Endothelial cell of umbilical vein (primary cell): ENCODE measurements at regions not wholly inside any gene's neighbourhood (a gene's known extent, or its start where the extent isn't known, plus 50 kb on each side); places are given as distances from the start of the nearest gene placed in this dataset.

Source experiments
- BruUV-seq: library from RNA; stranded (reverse); fragments of 400-500 nt; replicated peaks from 2 replicates; lab custom pipeline; 2021; lab: Mats Ljungman, UMichigan
- CTCF ChIA-PET: fragments of 300-600, 350-600 bp; sonication (Branson Sonifier 250); formaldehyde crosslinking; loops from one replicate; lab custom pipeline; 2021; ENCODE audit warnings: antibody characterized with exemption, inconsistent platforms; lab: Charles Lee
- POLR2A ChIA-PET: fragments of 300-600, 350-600 bp; sonication (Branson Sonifier 250); formaldehyde crosslinking; loops from one replicate; lab custom pipeline; 2021; ENCODE audit warnings: antibody characterized with exemption, inconsistent platforms; lab: Charles Lee
- DNase-seq: peaks from one replicate; pipeline ENCODE4 v3.0.0-alpha.2; 2011; ENCODE audit warnings: low read depth, low spot score
- FAIRE-seq: peaks from 2 replicates; lab custom pipeline; 2011; peaks lifted over from hg19 to GRCh38; lab: Jason Lieb, UNC
- H2AFZ ChIP-seq: 2 replicates; pipeline ENCODE4 v1.6.0; 2012; ENCODE audit warnings: low read depth, low read length, control low read depth, inconsistent platforms
- H3K27ac ChIP-seq: 2 replicates; pipeline ENCODE4 v1.5.1; 2011; ENCODE audit warnings: low read depth, mild to moderate bottlenecking, control low read depth, low read length, moderate library complexity; ENCODE audit not compliant: insufficient read depth
- H3K27me3 ChIP-seq, 2 experiments: 2 replicates each; pipeline versions ENCODE4 v1.6.0 to v1.6.1; 2011; ENCODE audit warnings: low read length in 2 of 2, mixed read lengths in 1 of 2; ENCODE audit not compliant: control insufficient read depth in 2 of 2, insufficient read depth in 2 of 2
- H3K36me3 ChIP-seq, 2 experiments: 2 replicates in 1 of 2; 3 replicates in 1 of 2; pipeline ENCODE4 v1.5.1; 2011; ENCODE audit warnings: low read length in 2 of 2, mild to moderate bottlenecking in 1 of 2, moderate library complexity in 1 of 2; ENCODE audit not compliant: control insufficient read depth in 2 of 2, insufficient read depth in 2 of 2; ENCODE audit errors: extremely low read depth in 1 of 2
- H3K4me1 ChIP-seq: 3 replicates; pipeline ENCODE4 v1.5.1; 2011; ENCODE audit warnings: mild to moderate bottlenecking, low read length; ENCODE audit not compliant: control insufficient read depth, insufficient read depth; ENCODE audit errors: extremely low read depth
- H3K4me2 ChIP-seq: 2 replicates; pipeline ENCODE4 v1.6.1; 2011; ENCODE audit warnings: low read length, control low read depth, mixed read lengths; ENCODE audit not compliant: insufficient read depth
- H3K4me3 ChIP-seq, 3 experiments: fragments of 200-600 bp in 1 of 3; sonication (generic), shearing (Covaris generic) in 1 of 3; replicated peaks in 1 of 3; 2 replicates each; pipeline ENCODE4 v1.5.1; 2011 to 2016; ENCODE audit warnings: control low read depth in 3 of 3, low read length in 3 of 3, mild to moderate bottlenecking in 2 of 3, inconsistent platforms in 1 of 3, low read depth in 1 of 3, moderate library complexity in 1 of 3; ENCODE audit not compliant: insufficient read depth in 1 of 3
- H3K79me2 ChIP-seq: 2 replicates; pipeline ENCODE4 v1.6.0; 2012; ENCODE audit warnings: low read length, inconsistent platforms; ENCODE audit not compliant: control insufficient read depth, insufficient read depth
- H3K9ac ChIP-seq: replicated peaks from 2 replicates; pipeline ENCODE3; 2011; ENCODE audit warnings: low read length, control low read depth; ENCODE audit not compliant: insufficient read depth; ENCODE audit errors: extremely low read depth
- H3K9me1 ChIP-seq: replicated peaks from 3 replicates; pipeline ENCODE4 v1.6.0; 2011; ENCODE audit warnings: mild to moderate bottlenecking, low read length; ENCODE audit not compliant: control insufficient read depth, insufficient read depth; ENCODE audit errors: extremely low read depth
- H3K9me3 ChIP-seq: replicated peaks from 2 replicates; pipeline ENCODE4 v1.5.1; 2012; ENCODE audit warnings: low read length, inconsistent platforms; ENCODE audit not compliant: control insufficient read depth, insufficient read depth
- H4K20me1 ChIP-seq: replicated peaks from 2 replicates; pipeline ENCODE3; 2011; ENCODE audit warnings: mild to moderate bottlenecking, low read length; ENCODE audit not compliant: control insufficient read depth, insufficient read depth; ENCODE audit errors: extremely low read depth
- EZH2 ChIP-seq: IDR thresholded peaks from 2 replicates; pipeline ENCODE4 v1.6.1; 2012; ENCODE audit warnings: borderline replicate concordance, low read depth, mild to moderate bottlenecking, moderate library complexity, low read length, inconsistent platforms; ENCODE audit not compliant: severe bottlenecking
- FOS ChIP-seq: IDR thresholded peaks from 2 replicates; pipeline ENCODE4 v1.6.1; 2011; ENCODE audit warnings: mild to moderate bottlenecking, low read length, moderate library complexity, borderline replicate concordance; ENCODE audit not compliant: insufficient read depth
- GATA2 ChIP-seq: IDR thresholded peaks from 2 replicates; pipeline ENCODE4 v1.7.0; 2011; ENCODE audit warnings: low read depth, mild to moderate bottlenecking, moderate library complexity, mixed read lengths, low read length; ENCODE audit not compliant: insufficient read length, insufficient read depth
- JUN ChIP-seq: IDR thresholded peaks from 2 replicates; pipeline ENCODE4 v1.6.1; 2011; ENCODE audit warnings: borderline replicate concordance, low read depth; ENCODE audit not compliant: insufficient read length, insufficient read depth
- MYC ChIP-seq: IDR thresholded peaks from one replicate; pipeline ENCODE4 v1.6.1; 2011; ENCODE audit warnings: mild to moderate bottlenecking, low read depth, low read length
- POLR2A ChIP-seq: IDR thresholded peaks from 2 replicates; pipeline ENCODE4 v1.6.1; 2012; ENCODE audit warnings: low read depth, mild to moderate bottlenecking, control low read depth, low read length
- POLR2AphosphoS5 ChIP-seq: IDR thresholded peaks from 2 replicates; pipeline ENCODE4 v1.6.1; 2012; ENCODE audit warnings: low read depth, mild to moderate bottlenecking, control low read depth, low read length, moderate library complexity; ENCODE audit not compliant: insufficient read depth
- dilution Hi-C: fragments of 300-500 bp; cut with MboI; formaldehyde crosslinking; loops from one replicate; pipeline ENCODE4 v1.15.0; 2019; ENCODE audit warnings: low sequenced_read_pairs; ENCODE audit not compliant: extremely low pct_ligation_motif_present
- intact Hi-C: fragments of 100-400 bp; cut with micrococcal nuclease; formaldehyde crosslinking; loops from one replicate; pipeline ENCODE4 v1.10.0; 2022
- TF ChIP-seq, protein P1 (sequence below): IDR thresholded peaks from 2 replicates; pipeline ENCODE4 v1.6.1; 2011; ENCODE audit not compliant: insufficient read depth, insufficient read length
- TF ChIP-seq, protein P2 (sequence below), 2 donors: IDR thresholded peaks; 1 replicate in 1 of 2; 2 replicates in 1 of 2; pipeline ENCODE4 v1.5.1; 2011; ENCODE audit warnings: low read length in 2 of 2, mild to moderate bottlenecking in 2 of 2, moderate library complexity in 2 of 2, control low read depth in 1 of 2, inconsistent platforms in 1 of 2, low read depth in 1 of 2; ENCODE audit not compliant: insufficient read depth in 1 of 2; ENCODE audit errors: extremely low read depth in 1 of 2

GRCh38 chr18:67574749-67575148, 58.2 kb upstream of the DSEL start:
- Histone ChIP-seq H3K9ac (no peak overlapping the region), H3K4me3 (no peak overlapping the region), H3K9me1 (no peaks in the 10 kb centered on the region), H3K4me1 (no peaks in the 10 kb centered on the region), H2AFZ (no peak overlapping the region), H3K79me2 (no peaks in the 10 kb centered on the region), H3K4me2 (no peak overlapping the region), H4K20me1 (no peaks in the 10 kb centered on the region), H3K36me3 (no peaks in the 10 kb centered on the region), H3K27ac (no peak overlapping the region), H3K9me3 (no peaks in the 10 kb centered on the region), H3K27me3 (no peaks in the 10 kb centered on the region)
- intact Hi-C loops = no loop called here
- DNase-seq = no peak
- no TSS peak for BruUV-seq
- dilution Hi-C loops = no loop called here
- TF ChIP-seq, protein P1, sequence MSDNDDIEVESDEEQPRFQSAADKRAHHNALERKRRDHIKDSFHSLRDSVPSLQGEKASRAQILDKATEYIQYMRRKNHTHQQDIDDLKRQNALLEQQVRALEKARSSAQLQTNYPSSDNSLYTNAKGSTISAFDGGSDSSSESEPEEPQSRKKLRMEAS = no peak
- TF ChIP-seq, protein P2, sequence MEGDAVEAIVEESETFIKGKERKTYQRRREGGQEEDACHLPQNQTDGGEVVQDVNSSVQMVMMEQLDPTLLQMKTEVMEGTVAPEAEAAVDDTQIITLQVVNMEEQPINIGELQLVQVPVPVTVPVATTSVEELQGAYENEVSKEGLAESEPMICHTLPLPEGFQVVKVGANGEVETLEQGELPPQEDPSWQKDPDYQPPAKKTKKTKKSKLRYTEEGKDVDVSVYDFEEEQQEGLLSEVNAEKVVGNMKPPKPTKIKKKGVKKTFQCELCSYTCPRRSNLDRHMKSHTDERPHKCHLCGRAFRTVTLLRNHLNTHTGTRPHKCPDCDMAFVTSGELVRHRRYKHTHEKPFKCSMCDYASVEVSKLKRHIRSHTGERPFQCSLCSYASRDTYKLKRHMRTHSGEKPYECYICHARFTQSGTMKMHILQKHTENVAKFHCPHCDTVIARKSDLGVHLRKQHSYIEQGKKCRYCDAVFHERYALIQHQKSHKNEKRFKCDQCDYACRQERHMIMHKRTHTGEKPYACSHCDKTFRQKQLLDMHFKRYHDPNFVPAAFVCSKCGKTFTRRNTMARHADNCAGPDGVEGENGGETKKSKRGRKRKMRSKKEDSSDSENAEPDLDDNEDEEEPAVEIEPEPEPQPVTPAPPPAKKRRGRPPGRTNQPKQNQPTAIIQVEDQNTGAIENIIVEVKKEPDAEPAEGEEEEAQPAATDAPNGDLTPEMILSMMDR (IDR thresholded peaks at IDR 0.05; ENCODE audit: extremely low read depth in 1 of 2, insufficient read depth in 1 of 2, low read depth in 1 of 2, low read length in 2 of 2) = no peak
- TF ChIP-seq MYC (no peak), GATA2 (no peak), FOS (no peak), JUN (no peak), POLR2A (no peak), EZH2 (no peak), POLR2AphosphoS5 (no peak)
- FAIRE-seq = no peak
- ChIA-PET CTCF (no interaction called here), POLR2A (no interaction called here)
